Tibial nerve (tissue), 4 donors: ENCODE measurements at regions not wholly inside any gene's neighbourhood (a gene's known extent, or its start where the extent isn't known, plus 50 kb on each side); places are given as distances from the start of the nearest gene placed in this dataset.

Experiments used
- EP300 ChIP-seq, 2 donors: sonication (generic); formaldehyde crosslinking; IDR thresholded peaks; one replicate each; pipeline ENCODE4 v1.6.1; 2017; ENCODE audit warnings: antibody characterized with exemption in 2 of 2, mild to moderate bottlenecking in 1 of 2
- POLR2A ChIP-seq, 2 donors: fragments of 450-650 bp; IDR thresholded peaks; one replicate each; pipeline ENCODE4 v1.6.1; 2017; ENCODE audit warnings: antibody characterized with exemption in 2 of 2, mild to moderate bottlenecking in 2 of 2, moderate library complexity in 2 of 2
- TF ChIP-seq, protein P1 (sequence below), 5 experiments: fragments of 200-600 bp in 3 of 5; fragments of 450-650 bp in 2 of 5; sonication (generic) in 3 of 5; IDR thresholded peaks; one replicate each; pipeline ENCODE4 v1.5.1; 2016 to 2019; ENCODE audit warnings: antibody characterized with exemption in 5 of 5, mild to moderate bottlenecking in 3 of 5, moderate library complexity in 2 of 5

DNA sequence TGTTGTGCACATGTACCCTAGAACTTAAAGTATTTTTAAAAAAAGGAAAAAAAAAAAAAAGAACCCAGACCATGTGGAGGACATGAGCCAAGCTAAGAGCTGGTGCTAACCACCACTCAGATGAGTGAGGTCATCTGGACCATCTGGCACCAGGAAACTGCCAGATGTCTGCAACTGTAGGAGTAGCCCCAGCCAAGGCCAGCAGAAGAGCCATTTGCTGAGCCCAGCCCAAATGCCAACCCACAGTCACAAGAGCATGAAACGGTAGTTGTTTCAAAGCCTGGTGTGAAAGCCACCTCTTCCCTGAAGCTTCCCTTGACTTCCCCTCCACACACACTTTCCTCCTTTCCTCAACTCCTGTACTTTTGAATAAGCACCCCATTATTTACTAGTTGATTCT is 69.2 kb upstream of the FCN1 start:
- TF ChIP-seq POLR2A (IDR thresholded peaks at IDR 0.05) (no peak), EP300 (IDR thresholded peaks at IDR 0.05) (no peak)
- TF ChIP-seq, protein P1, sequence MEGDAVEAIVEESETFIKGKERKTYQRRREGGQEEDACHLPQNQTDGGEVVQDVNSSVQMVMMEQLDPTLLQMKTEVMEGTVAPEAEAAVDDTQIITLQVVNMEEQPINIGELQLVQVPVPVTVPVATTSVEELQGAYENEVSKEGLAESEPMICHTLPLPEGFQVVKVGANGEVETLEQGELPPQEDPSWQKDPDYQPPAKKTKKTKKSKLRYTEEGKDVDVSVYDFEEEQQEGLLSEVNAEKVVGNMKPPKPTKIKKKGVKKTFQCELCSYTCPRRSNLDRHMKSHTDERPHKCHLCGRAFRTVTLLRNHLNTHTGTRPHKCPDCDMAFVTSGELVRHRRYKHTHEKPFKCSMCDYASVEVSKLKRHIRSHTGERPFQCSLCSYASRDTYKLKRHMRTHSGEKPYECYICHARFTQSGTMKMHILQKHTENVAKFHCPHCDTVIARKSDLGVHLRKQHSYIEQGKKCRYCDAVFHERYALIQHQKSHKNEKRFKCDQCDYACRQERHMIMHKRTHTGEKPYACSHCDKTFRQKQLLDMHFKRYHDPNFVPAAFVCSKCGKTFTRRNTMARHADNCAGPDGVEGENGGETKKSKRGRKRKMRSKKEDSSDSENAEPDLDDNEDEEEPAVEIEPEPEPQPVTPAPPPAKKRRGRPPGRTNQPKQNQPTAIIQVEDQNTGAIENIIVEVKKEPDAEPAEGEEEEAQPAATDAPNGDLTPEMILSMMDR (IDR thresholded peaks at IDR 0.05), result no peak
